Cardiac fibroblast (primary cell): ENCODE measurements at regions not wholly inside any gene's neighbourhood (a gene's known extent, or its start where the extent isn't known, plus 50 kb on each side); places are given as distances from the start of the nearest gene placed in this dataset.
"Not testable (repeated sequence)": the region's sequence is repeated elsewhere in the genome, so short reads cannot be mapped to it uniquely, and the experiment has no call there.

Experiments used
- DNase-seq, 2 donors: peaks; one replicate each; pipeline versions ENCODE4 v3.0.0 to v3.0.0-alpha.2; 2010; ENCODE audit warnings: low read depth in 2 of 2
- H3K4me3 ChIP-seq, 2 donors: replicated peaks in 1 of 2; 1 replicate in 1 of 2; 2 replicates in 1 of 2; pipeline ENCODE4 v1.5.1; 2011; ENCODE audit warnings: low read depth in 2 of 2, low read length in 2 of 2, mild to moderate bottlenecking in 2 of 2, moderate library complexity in 1 of 2
- TF ChIP-seq, protein P1 (sequence below): IDR thresholded peaks from one replicate; pipeline ENCODE4 v1.5.1; 2011; ENCODE audit warnings: low read depth, mild to moderate bottlenecking, low read length, inconsistent platforms

DNA sequence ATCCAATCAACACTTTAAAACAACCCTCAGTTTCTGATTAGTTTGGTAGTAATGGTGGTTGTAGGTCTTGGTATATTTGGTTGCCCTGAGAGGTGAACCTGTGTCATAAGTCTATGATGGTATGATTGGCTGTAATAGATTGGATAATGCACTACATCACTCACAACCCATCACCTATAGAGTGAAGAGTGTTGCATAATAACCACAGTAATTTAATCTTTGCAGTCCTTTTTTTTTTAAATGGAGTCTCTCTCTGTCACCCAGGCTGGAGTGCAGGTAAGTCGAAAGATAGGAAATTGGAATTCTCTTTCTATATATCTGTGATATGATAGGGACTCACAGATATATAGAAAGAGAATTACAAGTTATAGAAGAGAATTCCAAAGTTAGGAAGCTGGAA, 133.4 kb upstream of the PGR start:
- H3K4me3 ChIP-seq: no peak overlapping the region
- DNase-seq: no peak
- TF ChIP-seq, protein P1, sequence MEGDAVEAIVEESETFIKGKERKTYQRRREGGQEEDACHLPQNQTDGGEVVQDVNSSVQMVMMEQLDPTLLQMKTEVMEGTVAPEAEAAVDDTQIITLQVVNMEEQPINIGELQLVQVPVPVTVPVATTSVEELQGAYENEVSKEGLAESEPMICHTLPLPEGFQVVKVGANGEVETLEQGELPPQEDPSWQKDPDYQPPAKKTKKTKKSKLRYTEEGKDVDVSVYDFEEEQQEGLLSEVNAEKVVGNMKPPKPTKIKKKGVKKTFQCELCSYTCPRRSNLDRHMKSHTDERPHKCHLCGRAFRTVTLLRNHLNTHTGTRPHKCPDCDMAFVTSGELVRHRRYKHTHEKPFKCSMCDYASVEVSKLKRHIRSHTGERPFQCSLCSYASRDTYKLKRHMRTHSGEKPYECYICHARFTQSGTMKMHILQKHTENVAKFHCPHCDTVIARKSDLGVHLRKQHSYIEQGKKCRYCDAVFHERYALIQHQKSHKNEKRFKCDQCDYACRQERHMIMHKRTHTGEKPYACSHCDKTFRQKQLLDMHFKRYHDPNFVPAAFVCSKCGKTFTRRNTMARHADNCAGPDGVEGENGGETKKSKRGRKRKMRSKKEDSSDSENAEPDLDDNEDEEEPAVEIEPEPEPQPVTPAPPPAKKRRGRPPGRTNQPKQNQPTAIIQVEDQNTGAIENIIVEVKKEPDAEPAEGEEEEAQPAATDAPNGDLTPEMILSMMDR: no peak

DNA sequence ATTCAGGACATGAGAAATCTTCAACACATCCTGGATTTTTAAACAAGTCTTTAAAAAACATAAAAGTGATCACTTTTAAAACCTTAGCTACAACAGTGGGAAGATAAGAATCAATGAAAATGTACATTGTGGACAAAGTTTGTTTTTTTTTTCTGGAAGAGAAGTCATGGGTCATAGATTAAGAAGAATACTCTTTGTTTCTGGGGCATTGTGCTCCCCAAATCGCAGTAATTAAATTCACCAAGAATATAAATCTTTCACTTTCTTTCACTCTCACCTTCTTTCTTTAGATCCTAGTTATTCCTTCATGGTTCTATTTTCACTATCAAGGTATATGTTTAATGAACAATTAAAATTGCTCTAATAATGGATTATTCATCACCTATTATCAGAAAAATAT, 132.6 kb upstream of the PGR start:
- H3K4me3 ChIP-seq: no peak overlapping the region
- no peak for DNase-seq
- TF ChIP-seq, protein P1: no peak

DNA sequence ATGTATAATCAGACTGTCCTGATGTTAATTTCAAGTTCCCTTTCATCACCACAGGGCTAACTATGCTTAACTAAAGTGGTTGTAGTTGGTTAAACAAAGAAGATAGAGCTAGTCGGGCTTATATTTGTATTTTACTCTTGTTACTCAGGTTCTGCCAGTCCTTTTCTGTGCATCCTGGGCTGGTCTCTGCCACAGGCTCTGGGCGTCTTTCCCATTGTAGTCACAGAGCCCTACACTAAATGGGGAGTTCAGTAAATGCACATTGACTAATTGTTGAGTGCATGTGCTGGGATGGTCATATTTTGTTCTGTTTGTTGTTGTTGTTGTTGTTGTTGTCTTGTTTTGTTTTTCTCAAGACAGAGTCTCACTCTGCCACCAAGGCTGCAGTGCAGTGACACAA, 125.4 kb upstream of the PGR start:
- no peak for DNase-seq
- H3K4me3 ChIP-seq: no peak overlapping the region
- TF ChIP-seq, protein P1: no peak

DNA sequence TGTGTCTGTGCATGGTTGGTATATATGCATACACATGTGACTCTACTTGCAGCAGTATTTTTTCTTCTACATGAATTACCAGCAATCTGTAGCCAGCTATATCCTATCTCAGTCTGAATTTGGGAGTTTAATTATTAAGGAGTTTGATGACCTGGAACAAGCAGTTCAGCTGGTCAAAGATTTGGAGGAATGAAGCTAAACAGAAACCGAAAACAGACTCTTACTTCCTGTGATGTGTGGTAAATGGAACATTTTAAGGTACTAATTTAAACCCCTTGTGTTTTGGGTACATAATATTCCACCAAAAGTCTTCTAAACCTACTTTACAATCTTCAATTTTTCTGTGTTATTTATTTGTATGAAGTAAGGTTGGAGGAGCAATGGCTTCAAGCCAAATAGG, 124.4 kb upstream of the PGR start:
- TF ChIP-seq, protein P1: no peak

DNA sequence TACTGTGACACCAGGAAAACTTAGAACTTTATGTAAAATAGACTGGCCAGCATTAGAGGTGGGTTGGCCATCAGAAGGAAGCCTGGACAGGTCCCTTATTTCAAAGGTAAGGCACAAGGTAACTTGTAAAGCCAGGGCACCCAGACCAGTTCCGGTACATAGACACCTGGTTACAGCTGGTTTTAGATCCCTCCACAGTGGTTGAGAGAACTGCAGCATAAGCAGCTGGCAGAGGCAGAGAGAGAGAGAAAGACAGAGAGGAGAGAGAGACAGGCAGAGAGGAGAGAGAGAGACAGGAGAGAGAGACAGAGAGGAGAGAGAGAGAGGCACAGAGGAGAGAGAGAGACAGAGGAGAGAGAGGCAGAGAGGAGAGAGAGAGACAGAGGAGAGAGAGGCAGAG, 116.0 kb upstream of the PGR start:
- H3K4me3 ChIP-seq, DNase-seq: not testable (repeated sequence)

More for the DNA sequence above, 124.4 kb upstream of the PGR start:
- no peak overlapping the region for H3K4me3 ChIP-seq
- DNase-seq: no peak

DNA sequence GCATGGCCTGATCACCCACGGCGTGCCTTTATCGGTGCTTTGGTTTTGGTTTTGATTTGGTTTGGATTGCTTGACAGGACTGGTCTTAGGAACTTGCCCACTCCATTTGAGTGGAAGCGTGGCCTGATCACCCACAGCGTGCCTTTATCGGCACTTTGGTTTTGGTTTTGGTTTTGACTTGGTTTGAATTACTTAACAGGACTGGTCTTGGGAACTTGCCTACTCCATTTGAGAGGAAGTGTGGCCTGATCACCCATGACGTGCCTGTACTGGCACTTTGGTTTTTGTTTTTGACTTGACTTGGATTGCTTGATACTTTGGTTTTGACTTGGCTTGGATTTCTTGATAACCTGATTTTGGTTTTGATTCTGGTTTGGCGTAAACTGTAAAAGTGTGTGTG, 115.5 kb upstream of the PGR start:
- DNase-seq: not testable (repeated sequence)

DNA sequence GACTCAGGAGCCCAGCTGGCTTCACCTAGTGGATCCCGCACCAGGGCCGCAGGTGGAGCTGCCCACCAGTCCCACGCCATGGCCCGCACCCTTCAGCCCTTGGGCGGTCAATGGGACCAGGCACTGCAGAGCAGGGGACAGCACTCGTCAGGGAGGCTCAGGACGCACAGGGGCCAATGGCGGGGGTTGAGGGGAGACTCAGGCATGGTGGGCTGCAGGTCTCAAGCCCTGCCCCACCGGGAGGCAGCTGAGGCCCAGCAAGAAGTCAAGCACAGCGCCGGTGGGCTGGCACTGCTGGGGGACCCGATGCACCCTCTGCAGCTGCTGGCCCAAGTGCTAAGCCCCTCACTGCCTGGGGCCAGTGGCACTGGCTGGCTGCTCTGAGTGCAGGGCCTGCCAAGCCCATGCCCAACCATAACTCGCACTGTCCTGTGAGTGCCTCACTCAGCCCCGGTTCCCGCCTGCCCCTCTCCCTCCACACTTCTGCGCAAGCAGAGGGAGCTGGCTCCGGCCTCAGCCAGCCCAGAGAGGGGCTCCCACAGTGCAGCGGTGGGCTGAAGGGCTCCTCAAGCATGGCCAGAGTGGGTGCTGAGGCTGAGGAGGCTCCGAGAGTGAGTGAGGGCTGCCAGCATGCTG, 111.7 kb upstream of the PGR start:
- no peak overlapping the region for H3K4me3 ChIP-seq
- TF ChIP-seq, protein P1: no peak
- DNase-seq: no peak

More for the DNA sequence above, 115.5 kb upstream of the PGR start:
- not testable (repeated sequence) for H3K4me3 ChIP-seq

DNA sequence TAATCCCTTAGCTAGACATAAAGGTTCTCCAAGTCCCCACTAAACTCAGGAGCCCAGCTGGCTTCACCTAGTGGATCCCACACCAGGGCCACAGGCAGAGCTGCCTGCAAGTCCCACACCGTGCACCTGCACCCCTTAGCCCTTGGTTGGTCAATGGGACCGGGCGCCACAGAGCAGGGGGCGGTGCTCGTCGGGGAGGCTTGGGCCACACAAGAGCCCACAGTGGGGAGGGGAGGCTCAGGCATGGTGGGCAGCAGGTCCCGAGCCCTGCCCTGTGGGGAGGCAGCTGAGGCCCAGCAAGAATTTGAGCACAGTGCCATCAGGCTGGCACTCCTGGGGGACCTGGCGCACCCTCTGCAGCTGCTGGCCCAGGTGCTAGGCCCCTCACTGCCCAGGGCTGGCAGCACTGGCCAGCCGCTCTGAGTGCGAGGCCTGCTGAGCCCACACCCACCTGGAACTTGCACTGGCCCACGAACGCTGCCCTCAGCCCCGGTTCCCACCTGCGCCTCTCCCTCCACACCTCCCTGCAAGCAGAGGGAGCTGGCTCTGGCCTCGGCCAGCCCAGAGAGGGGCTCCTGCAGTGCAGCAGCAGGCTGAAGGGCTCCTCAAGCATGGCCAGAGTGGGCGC, 101.7 kb upstream of the PGR start:
- not testable (repeated sequence) for DNase-seq, H3K4me3 ChIP-seq
